HCT116 (cell line): ENCODE measurements at regions not wholly inside any gene's neighbourhood (a gene's known extent, or its start where the extent isn't known, plus 50 kb on each side); places are given as distances from the start of the nearest gene placed in this dataset.

Experiments
- ATAC-seq: fragments of 200-7000 bp; cut with Tn5 transposase; 2 replicates; pipeline ENCODE4 v1.9.1; 2020; ENCODE audit warnings: mild to moderate bottlenecking, moderate library complexity
- BruUV-seq: library from RNA; stranded (reverse); fragments of 400-500 nt; replicated peaks from 2 replicates; lab custom pipeline; 2021; lab: Mats Ljungman, UMichigan
- CTCF ChIA-PET: fragments of 300-600 bp; sonication (Branson Sonifier 250); formaldehyde crosslinking; loops from one replicate; lab custom pipeline; 2021; ENCODE audit warnings: antibody characterized with exemption; lab: Charles Lee
- POLR2A ChIA-PET: fragments of 300-600, 350-600 bp; sonication (Branson Sonifier 250); formaldehyde crosslinking; loops from one replicate; lab custom pipeline; 2021; ENCODE audit warnings: antibody characterized with exemption; lab: Charles Lee
- RAD21 ChIA-PET, 2 experiments: fragments of 300-600 bp; sonication (Branson Sonifier 250); formaldehyde crosslinking; loops; one replicate each; lab custom pipeline; 2023; ENCODE audit warnings: low total read pairs in 2 of 2; ENCODE audit not compliant: uncharacterized antibody in 2 of 2, unreplicated experiment in 2 of 2, low non-redundant PET in 1 of 2; lab: Charles Lee
- DNase-seq: peaks from one replicate; pipeline ENCODE4 v3.0.0-alpha.2; 2010; ENCODE audit warnings: low read depth, low spot score
- H2AFZ ChIP-seq: fragments of 200-600 bp; shearing (Covaris generic), sonication (generic); 2 replicates; pipeline ENCODE4 v1.6.1; 2017; ENCODE audit warnings: low read depth, mixed run types, mixed read lengths, antibody characterized with exemption, low read length; ENCODE audit not compliant: poor library complexity, severe bottlenecking
- H3K27ac ChIP-seq: 2 replicates; pipeline ENCODE4 v1.5.1; 2012; ENCODE audit warnings: low read depth, low read length
- H3K27me3 ChIP-seq: fragments of 200-600 bp; sonication (generic); 2 replicates; pipeline ENCODE4 v1.6.1; 2016; ENCODE audit warnings: mixed run types, low read length, mixed read lengths; ENCODE audit not compliant: insufficient read depth
- H3K36me3 ChIP-seq, 2 experiments: fragments of 200-500 bp in 1 of 2; fragments of 200-600 bp in 1 of 2; sonication (Bioruptor generic) in 1 of 2; sonication (generic) in 1 of 2; 2 replicates each; pipeline versions ENCODE4 v1.5.1 to v1.6.1; 2014 to 2016; ENCODE audit warnings: low read length in 2 of 2, inconsistent platforms in 1 of 2, mixed read lengths in 1 of 2, mixed run types in 1 of 2; ENCODE audit not compliant: insufficient read depth in 2 of 2, control insufficient read depth in 1 of 2
- H3K4me1 ChIP-seq, 2 experiments: fragments of 200-600 bp in 1 of 2; sonication (generic) in 1 of 2; 2 replicates each; pipeline versions ENCODE4 v1.5.1 to v1.6.1; 2012 to 2017; ENCODE audit warnings: low read length in 2 of 2, inconsistent platforms in 1 of 2, mild to moderate bottlenecking in 1 of 2, mixed read lengths in 1 of 2, mixed run types in 1 of 2, moderate library complexity in 1 of 2; ENCODE audit not compliant: insufficient read depth in 2 of 2, control insufficient read depth in 1 of 2
- H3K4me2 ChIP-seq: fragments of 200-600 bp; sonication (generic); 2 replicates; pipeline ENCODE4 v1.6.1; 2017; ENCODE audit warnings: mixed run types, low read length, mixed read lengths
- H3K4me3 ChIP-seq, 2 experiments: fragments of 200-600 bp in 1 of 2; sonication (generic) in 1 of 2; replicated peaks in 1 of 2; 2 replicates each; pipeline ENCODE4 v1.5.1; 2011 to 2016; ENCODE audit warnings: low read length in 2 of 2, control low read depth in 1 of 2, low read depth in 1 of 2, mild to moderate bottlenecking in 1 of 2, mixed read lengths in 1 of 2, mixed run types in 1 of 2
- H3K79me2 ChIP-seq: fragments of 200-600 bp; sonication (generic); 2 replicates; pipeline ENCODE4 v1.6.1; 2017; ENCODE audit warnings: mild to moderate bottlenecking, mixed run types, low read length, moderate library complexity, mixed read lengths; ENCODE audit not compliant: insufficient read depth
- H3K9ac ChIP-seq: fragments of 200-600 bp; sonication (generic); 2 replicates; pipeline ENCODE4 v1.6.1; 2016; ENCODE audit warnings: low read length, mixed read lengths
- H3K9me2 ChIP-seq: fragments of 200-600 bp; sonication (generic), shearing (Covaris generic); 2 replicates; pipeline ENCODE4 v1.6.1; 2017; ENCODE audit warnings: mixed run types, mild to moderate bottlenecking, moderate library complexity; ENCODE audit not compliant: insufficient read depth
- H3K9me3 ChIP-seq, 2 experiments: fragments of 200-500 bp in 1 of 2; fragments of 200-600 bp in 1 of 2; sonication (Bioruptor generic) in 1 of 2; sonication (generic) in 1 of 2; 2 replicates each; pipeline ENCODE4 v1.6.1; 2014 to 2017; ENCODE audit warnings: low read length in 2 of 2, mixed read lengths in 2 of 2, inconsistent platforms in 1 of 2, low read depth in 1 of 2, mild to moderate bottlenecking in 1 of 2, mixed run types in 1 of 2, moderate library complexity in 1 of 2; ENCODE audit not compliant: control insufficient read depth in 1 of 2, insufficient read depth in 1 of 2
- H4K20me1 ChIP-seq: fragments of 200-600 bp; sonication (generic), shearing (Covaris generic); 2 replicates; pipeline ENCODE4 v1.6.1; 2017; ENCODE audit warnings: mixed run types, mild to moderate bottlenecking, moderate library complexity; ENCODE audit not compliant: insufficient read depth
- CBX3 ChIP-seq: IDR thresholded peaks from 2 replicates; pipeline ENCODE4 v1.6.1; 2012; ENCODE audit warnings: low read depth
- CEBPB ChIP-seq: IDR thresholded peaks from 2 replicates; pipeline ENCODE4 v1.6.1; 2012; ENCODE audit warnings: low read depth
- EGR1 ChIP-seq: IDR thresholded peaks from 2 replicates; pipeline ENCODE4 v1.6.1; 2012; ENCODE audit warnings: low read depth
- EZH2phosphoT487 ChIP-seq: fragments of 200-600 bp; IDR thresholded peaks from 2 replicates; pipeline ENCODE4 v1.6.1; 2018; ENCODE audit warnings: antibody characterized with exemption, borderline replicate concordance
- FOSL1 ChIP-seq: IDR thresholded peaks from 2 replicates; pipeline ENCODE4 v1.6.1; 2012; ENCODE audit warnings: low read depth
- JUND ChIP-seq: IDR thresholded peaks from 2 replicates; pipeline ENCODE4 v1.6.1; 2012
- POLR2AphosphoS5 ChIP-seq: IDR thresholded peaks from 2 replicates; pipeline ENCODE4 v1.6.1; 2011; ENCODE audit warnings: mild to moderate bottlenecking, low read depth, low read length, moderate library complexity
- SIN3A ChIP-seq: IDR thresholded peaks from 2 replicates; pipeline ENCODE4 v1.6.1; 2012; ENCODE audit warnings: low read depth
- SP1 ChIP-seq: IDR thresholded peaks from 2 replicates; pipeline ENCODE4 v1.6.1; 2012; ENCODE audit warnings: low read depth
- ZFX ChIP-seq: fragments of 450-650 bp; IDR thresholded peaks from 2 replicates; pipeline ENCODE4 v1.6.1; 2017
- ZNF274 ChIP-seq: fragments of 200-500 bp; sonication (Bioruptor generic); IDR thresholded peaks from 2 replicates; pipeline ENCODE4 v1.6.1; 2014; ENCODE audit warnings: mild to moderate bottlenecking, low read depth, low read length, inconsistent platforms
- intact Hi-C: fragments of 100-400 bp; cut with micrococcal nuclease; formaldehyde crosslinking; loops from 2 replicates; pipeline ENCODE4 v1.10.0; 2022
- TF ChIP-seq, protein P1 (sequence below): IDR thresholded peaks from 2 replicates; pipeline ENCODE4 v1.6.1; 2012
- TF ChIP-seq, protein P2 (sequence below): IDR thresholded peaks from 2 replicates; pipeline ENCODE4 v1.6.1; 2012
- TF ChIP-seq, protein P3 (sequence below), 3 experiments: fragments of 200-600 bp in 1 of 3; sonication (generic) in 1 of 3; IDR thresholded peaks in 2 of 3; conservative IDR thresholded peaks in 1 of 3; 2 replicates each; pipeline ENCODE4 v1.5.1; 2012 to 2017; ENCODE audit warnings: low read depth in 2 of 3, low read length in 2 of 3, antibody characterized with exemption in 1 of 3, borderline replicate concordance in 1 of 3, control low read depth in 1 of 3, mild to moderate bottlenecking in 1 of 3, mixed read lengths in 1 of 3, mixed run types in 1 of 3, moderate library complexity in 1 of 3; ENCODE audit not compliant: insufficient read depth in 1 of 3
- TF ChIP-seq, protein P4 (sequence below): IDR thresholded peaks from 2 replicates; pipeline ENCODE4 v1.6.1; 2012; ENCODE audit warnings: low read depth

DNA sequence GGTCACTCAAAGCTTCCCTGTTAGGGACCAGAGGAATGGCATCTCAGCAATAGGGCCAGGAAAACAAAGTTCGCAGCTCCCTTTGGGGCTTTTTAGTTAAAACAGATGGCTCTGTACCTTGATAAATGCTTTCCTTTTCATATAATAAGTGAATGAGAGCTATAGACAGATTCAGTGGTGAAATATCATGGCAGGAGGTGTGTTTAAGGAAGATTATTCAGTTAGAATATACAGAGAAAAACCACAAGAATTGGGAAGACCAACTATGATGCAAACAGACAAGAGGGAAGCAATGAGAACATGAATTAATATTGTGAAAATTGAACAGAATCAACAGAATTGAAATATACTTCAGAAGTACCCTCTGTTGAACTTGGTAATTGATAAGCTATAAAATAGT is 379.4 kb downstream of the PLPP3 start:
- Histone ChIP-seq H3K27me3 (no peaks in the 10 kb centered on the region), H3K27ac (no peak overlapping the region), H4K20me1 (no peaks in the 10 kb centered on the region), H3K36me3 (no peaks in the 10 kb centered on the region), H3K4me1 (no peaks in the 10 kb centered on the region), H3K79me2 (no peaks in the 10 kb centered on the region), H2AFZ (no peak overlapping the region), H3K4me3 (no peak overlapping the region), H3K9me3 (no peaks in the 10 kb centered on the region), H3K9ac (no peak overlapping the region), H3K4me2 (no peak overlapping the region), H3K9me2 (no peaks in the 10 kb centered on the region)
- TF ChIP-seq, protein P1, sequence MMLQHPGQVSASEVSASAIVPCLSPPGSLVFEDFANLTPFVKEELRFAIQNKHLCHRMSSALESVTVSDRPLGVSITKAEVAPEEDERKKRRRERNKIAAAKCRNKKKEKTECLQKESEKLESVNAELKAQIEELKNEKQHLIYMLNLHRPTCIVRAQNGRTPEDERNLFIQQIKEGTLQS = no peak
- TF ChIP-seq SIN3A (no peak), SP1 (no peak), CBX3 (no peak), CEBPB (no peak), EGR1 (no peak), ZNF274 (no peak)
- TF ChIP-seq, protein P2, sequence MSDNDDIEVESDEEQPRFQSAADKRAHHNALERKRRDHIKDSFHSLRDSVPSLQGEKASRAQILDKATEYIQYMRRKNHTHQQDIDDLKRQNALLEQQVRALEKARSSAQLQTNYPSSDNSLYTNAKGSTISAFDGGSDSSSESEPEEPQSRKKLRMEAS = no peak
- TF ChIP-seq, protein P3, sequence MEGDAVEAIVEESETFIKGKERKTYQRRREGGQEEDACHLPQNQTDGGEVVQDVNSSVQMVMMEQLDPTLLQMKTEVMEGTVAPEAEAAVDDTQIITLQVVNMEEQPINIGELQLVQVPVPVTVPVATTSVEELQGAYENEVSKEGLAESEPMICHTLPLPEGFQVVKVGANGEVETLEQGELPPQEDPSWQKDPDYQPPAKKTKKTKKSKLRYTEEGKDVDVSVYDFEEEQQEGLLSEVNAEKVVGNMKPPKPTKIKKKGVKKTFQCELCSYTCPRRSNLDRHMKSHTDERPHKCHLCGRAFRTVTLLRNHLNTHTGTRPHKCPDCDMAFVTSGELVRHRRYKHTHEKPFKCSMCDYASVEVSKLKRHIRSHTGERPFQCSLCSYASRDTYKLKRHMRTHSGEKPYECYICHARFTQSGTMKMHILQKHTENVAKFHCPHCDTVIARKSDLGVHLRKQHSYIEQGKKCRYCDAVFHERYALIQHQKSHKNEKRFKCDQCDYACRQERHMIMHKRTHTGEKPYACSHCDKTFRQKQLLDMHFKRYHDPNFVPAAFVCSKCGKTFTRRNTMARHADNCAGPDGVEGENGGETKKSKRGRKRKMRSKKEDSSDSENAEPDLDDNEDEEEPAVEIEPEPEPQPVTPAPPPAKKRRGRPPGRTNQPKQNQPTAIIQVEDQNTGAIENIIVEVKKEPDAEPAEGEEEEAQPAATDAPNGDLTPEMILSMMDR (IDR thresholded peaks at IDR 0.05 in 2 of 3, conservative IDR thresholded peaks at IDR 0.05 in 1 of 3; ENCODE audit: borderline replicate concordance in 1 of 3, insufficient read depth in 1 of 3, low read depth in 2 of 3, low read length in 2 of 3) = no peak
- POLR2A ChIA-PET = no interaction called here
- RAD21 ChIA-PET = no interaction called here
- no peak for ATAC-seq
- intact Hi-C loops = loop anchor here (10.0 kb wide), 1 partner anchor 375 kb away; the partner anchor contains the start of gene PLPP3
- no TSS peak for BruUV-seq
- CTCF ChIA-PET = no interaction called here
- no peak for DNase-seq

DNA sequence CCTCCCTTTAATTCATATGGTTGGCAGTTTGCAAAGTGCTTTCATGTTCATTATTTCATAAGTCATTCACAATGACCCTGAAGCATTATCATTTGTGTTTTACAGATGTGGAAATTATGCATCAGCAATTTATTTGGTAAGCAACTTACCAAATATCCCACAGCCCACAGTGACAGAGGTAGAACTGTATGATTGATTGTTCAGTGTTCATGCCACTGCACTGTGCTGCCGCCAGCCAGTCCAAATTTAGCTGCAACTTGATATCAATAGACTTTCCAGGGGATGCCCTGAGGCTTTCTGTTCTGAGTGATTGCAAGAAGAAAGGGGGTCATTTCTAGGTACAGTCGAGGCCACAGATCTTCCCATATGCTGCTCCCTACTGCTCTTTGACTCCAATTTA is 380.3 kb downstream of the PLPP3 start:
- Histone ChIP-seq H3K9me2 (no peaks in the 10 kb centered on the region), H3K9me3 (no peaks in the 10 kb centered on the region), H3K27ac (no peak overlapping the region), H3K4me2 (no peak overlapping the region), H3K4me3 (no peak overlapping the region), H3K4me1 (no peaks in the 10 kb centered on the region), H3K9ac (no peak overlapping the region), H2AFZ (no peak overlapping the region), H3K27me3 (no peaks in the 10 kb centered on the region), H4K20me1 (no peaks in the 10 kb centered on the region), H3K36me3 (no peaks in the 10 kb centered on the region), H3K79me2 (no peaks in the 10 kb centered on the region)
- ChIA-PET RAD21 (no interaction called here), POLR2A (no interaction called here), CTCF (no interaction called here)
- ATAC-seq (no peak), DNase-seq (no peak)
- BruUV-seq = no TSS peak
- intact Hi-C loops = loop anchor here (10.0 kb wide), 1 partner anchor 376 kb away; the partner anchor contains the start of gene PLPP3
- TF ChIP-seq ZNF274 = no peak
- no peak for TF ChIP-seq FOSL1
- TF ChIP-seq, protein P4, sequence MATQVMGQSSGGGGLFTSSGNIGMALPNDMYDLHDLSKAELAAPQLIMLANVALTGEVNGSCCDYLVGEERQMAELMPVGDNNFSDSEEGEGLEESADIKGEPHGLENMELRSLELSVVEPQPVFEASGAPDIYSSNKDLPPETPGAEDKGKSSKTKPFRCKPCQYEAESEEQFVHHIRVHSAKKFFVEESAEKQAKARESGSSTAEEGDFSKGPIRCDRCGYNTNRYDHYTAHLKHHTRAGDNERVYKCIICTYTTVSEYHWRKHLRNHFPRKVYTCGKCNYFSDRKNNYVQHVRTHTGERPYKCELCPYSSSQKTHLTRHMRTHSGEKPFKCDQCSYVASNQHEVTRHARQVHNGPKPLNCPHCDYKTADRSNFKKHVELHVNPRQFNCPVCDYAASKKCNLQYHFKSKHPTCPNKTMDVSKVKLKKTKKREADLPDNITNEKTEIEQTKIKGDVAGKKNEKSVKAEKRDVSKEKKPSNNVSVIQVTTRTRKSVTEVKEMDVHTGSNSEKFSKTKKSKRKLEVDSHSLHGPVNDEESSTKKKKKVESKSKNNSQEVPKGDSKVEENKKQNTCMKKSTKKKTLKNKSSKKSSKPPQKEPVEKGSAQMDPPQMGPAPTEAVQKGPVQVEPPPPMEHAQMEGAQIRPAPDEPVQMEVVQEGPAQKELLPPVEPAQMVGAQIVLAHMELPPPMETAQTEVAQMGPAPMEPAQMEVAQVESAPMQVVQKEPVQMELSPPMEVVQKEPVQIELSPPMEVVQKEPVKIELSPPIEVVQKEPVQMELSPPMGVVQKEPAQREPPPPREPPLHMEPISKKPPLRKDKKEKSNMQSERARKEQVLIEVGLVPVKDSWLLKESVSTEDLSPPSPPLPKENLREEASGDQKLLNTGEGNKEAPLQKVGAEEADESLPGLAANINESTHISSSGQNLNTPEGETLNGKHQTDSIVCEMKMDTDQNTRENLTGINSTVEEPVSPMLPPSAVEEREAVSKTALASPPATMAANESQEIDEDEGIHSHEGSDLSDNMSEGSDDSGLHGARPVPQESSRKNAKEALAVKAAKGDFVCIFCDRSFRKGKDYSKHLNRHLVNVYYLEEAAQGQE = no peak
- TF ChIP-seq EZH2phosphoT487 = no peak
- TF ChIP-seq SP1 = no peak
- TF ChIP-seq EGR1 = no peak
- no peak for TF ChIP-seq POLR2AphosphoS5
- no peak for TF ChIP-seq ZFX
- TF ChIP-seq JUND = no peak
